Ishikawa (cell line): ENCODE measurements at regions not wholly inside any gene's neighbourhood (a gene's known extent, or its start where the extent isn't known, plus 50 kb on each side); places are given as distances from the start of the nearest gene placed in this dataset.

Source experiments
- CEBPB ChIP-seq: IDR thresholded peaks from 2 replicates; pipeline ENCODE4 v1.6.1; 2012
- CREB1 ChIP-seq: IDR thresholded peaks from 2 replicates; pipeline ENCODE4 v1.6.1; 2012; ENCODE audit warnings: low read depth
- EGR1 ChIP-seq: IDR thresholded peaks from 2 replicates; pipeline ENCODE4 v1.6.1; 2012
- EP300 ChIP-seq: IDR thresholded peaks from 2 replicates; pipeline ENCODE4 v1.6.1; 2012; ENCODE audit warnings: borderline replicate concordance
- FOXM1 ChIP-seq: IDR thresholded peaks from 2 replicates; pipeline ENCODE4 v1.6.1; 2012; ENCODE audit warnings: low read depth, borderline replicate concordance
- MAX ChIP-seq: IDR thresholded peaks from 2 replicates; pipeline ENCODE4 v1.6.1; 2012
- NFIC ChIP-seq: IDR thresholded peaks from 2 replicates; pipeline ENCODE4 v1.6.1; 2012
- RAD21 ChIP-seq: IDR thresholded peaks from 2 replicates; pipeline ENCODE4 v1.6.1; 2012; ENCODE audit warnings: low read depth
- REST ChIP-seq: IDR thresholded peaks from 2 replicates; pipeline ENCODE4 v1.6.1; 2012; ENCODE audit warnings: low read depth, mild to moderate bottlenecking
- TAF1 ChIP-seq: IDR thresholded peaks from 2 replicates; pipeline ENCODE4 v1.6.1; 2012; ENCODE audit warnings: low read depth, mild to moderate bottlenecking
- TCF12 ChIP-seq: IDR thresholded peaks from 2 replicates; pipeline ENCODE4 v1.6.1; 2012; ENCODE audit warnings: low read depth
- TEAD4 ChIP-seq: IDR thresholded peaks from 2 replicates; pipeline ENCODE4 v1.6.1; 2012
- USF1 ChIP-seq: IDR thresholded peaks from 2 replicates; pipeline ENCODE4 v1.6.1; 2012
- YY1 ChIP-seq: IDR thresholded peaks from 2 replicates; pipeline ENCODE4 v1.6.1; 2012; ENCODE audit warnings: low read depth
- ZBTB7A ChIP-seq: IDR thresholded peaks from 2 replicates; pipeline ENCODE4 v1.6.1; 2012; ENCODE audit warnings: low read depth

- TF ChIP-seq MAX (no peak), FOXM1 (no peak), RAD21 (no peak), CEBPB (no peak), TAF1 (no peak), EGR1 (no peak), TEAD4 (no peak), NFIC (no peak), USF1 (no peak)
Observed at GRCh38 chr18:37628470-37629220, 63.0 kb upstream of the CELF4 start.

- no peak for TF ChIP-seq CEBPB
- no peak for TF ChIP-seq RAD21
- no peak for TF ChIP-seq EP300
- no peak for TF ChIP-seq MAX
- no peak for TF ChIP-seq REST
- TF ChIP-seq YY1: no peak
- no peak for TF ChIP-seq TCF12
- TF ChIP-seq EGR1: no peak
- no peak for TF ChIP-seq TEAD4
- no peak for TF ChIP-seq ZBTB7A
- no peak for TF ChIP-seq TAF1
- TF ChIP-seq USF1: no peak
- no peak for TF ChIP-seq FOXM1
- TF ChIP-seq NFIC: no peak
- no peak for TF ChIP-seq CREB1
Observed at GRCh38 chr18:37624318-37624717, 58.7 kb upstream of the CELF4 start.

- no peak for TF ChIP-seq TCF12
- TF ChIP-seq RAD21: no peak
- TF ChIP-seq NFIC: no peak
- no peak for TF ChIP-seq YY1
- no peak for TF ChIP-seq MAX
- no peak for TF ChIP-seq TEAD4
- TF ChIP-seq EP300: no peak
- TF ChIP-seq TAF1: no peak
- no peak for TF ChIP-seq FOXM1
- TF ChIP-seq EGR1: no peak
- no peak for TF ChIP-seq REST
- TF ChIP-seq USF1: no peak
- no peak for TF ChIP-seq CREB1
- no peak for TF ChIP-seq ZBTB7A
- TF ChIP-seq CEBPB: no peak
Observed at GRCh38 chr18:37619964-37620363, 54.4 kb upstream of the CELF4 start.

- TF ChIP-seq NFIC: no peak
- TF ChIP-seq TAF1: no peak
- no peak for TF ChIP-seq YY1
- TF ChIP-seq MAX: no peak
Observed at GRCh38 chr18:37617623-37618022, 52.0 kb upstream of the CELF4 start.
